Activated CD8-positive, alpha-beta memory T cell treated with anti-CD3 and anti-CD28 coated beads for 48 hours (primary cell): ENCODE measurements at regions not wholly inside any gene's neighbourhood (a gene's known extent, or its start where the extent isn't known, plus 50 kb on each side); places are given as distances from the start of the nearest gene placed in this dataset.
"Not testable (repeated sequence)": the region's sequence is repeated elsewhere in the genome, so short reads cannot be mapped to it uniquely, and the experiment has no call there.

Experiments used
- DNase-seq, 3 experiments: peaks; one replicate each; pipeline ENCODE4 v3.0.0-alpha.2; 2020; ENCODE audit warnings: low read depth in 2 of 3, low spot score in 2 of 3

DNA sequence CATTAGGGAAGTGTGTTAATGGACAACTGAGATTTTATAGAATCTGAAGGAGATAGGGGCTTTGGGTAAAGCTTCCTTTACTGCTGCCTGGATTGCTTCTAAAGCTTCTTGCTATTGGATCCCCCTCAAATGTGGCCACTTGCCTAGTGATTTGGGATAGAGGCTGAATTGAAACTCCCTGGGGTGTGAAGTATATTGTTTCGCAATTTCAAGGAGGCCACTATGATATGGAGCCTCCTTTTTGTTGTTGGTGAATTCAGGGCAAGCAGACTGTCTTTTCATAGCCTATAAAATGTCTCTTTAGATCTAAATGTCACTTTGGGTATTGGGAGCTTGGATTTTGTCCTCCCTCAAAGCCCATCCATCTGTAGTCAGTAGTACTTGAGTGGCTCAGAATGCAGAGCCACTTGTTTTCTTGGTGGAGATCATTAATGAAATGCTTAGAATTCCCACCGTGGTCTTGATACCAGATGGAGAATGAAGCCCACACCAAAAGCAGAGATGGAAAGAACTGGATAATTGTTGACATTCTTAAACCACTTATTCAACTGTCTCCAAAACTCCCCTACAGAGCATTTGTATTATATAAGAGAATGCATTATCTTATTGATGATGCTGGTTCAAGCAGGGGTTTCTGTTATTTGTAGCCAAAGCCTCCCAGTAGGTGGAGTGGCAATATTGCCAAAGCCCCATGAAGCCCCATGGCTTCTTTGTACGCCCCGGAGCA is 144.3 kb upstream of the KCNE2 start:
- DNase-seq = no peak

DNA sequence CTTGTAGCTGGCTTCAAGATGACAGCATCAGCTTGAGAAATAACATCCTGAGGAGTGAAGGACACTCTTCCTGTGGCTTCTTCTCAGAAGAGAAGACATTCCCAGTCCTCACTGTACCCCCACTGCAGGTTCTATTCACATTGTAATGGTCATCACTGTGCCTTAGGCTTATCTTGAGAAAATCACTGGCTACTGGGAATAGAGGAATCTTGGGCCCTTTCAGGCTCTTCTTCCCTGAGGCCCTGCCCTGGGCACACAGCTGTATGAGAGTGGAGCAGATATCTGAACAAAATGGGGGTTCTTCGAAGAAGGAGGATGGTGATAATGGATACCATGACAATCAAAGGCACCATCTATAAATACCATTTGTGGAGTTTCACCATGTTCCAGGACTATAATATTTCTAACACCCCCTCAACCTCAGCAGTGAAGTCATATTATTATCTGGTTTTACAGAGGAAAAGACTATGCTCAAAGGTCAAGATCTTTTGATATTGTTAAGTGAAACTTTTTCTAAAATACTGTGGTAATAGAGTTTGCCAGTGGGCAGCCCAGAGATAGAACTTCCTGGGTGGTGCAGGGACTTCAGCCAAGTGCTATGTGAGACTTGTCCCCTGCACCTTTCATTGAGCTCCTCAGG is 143.1 kb upstream of the KCNE2 start:
- no peak for DNase-seq

DNA sequence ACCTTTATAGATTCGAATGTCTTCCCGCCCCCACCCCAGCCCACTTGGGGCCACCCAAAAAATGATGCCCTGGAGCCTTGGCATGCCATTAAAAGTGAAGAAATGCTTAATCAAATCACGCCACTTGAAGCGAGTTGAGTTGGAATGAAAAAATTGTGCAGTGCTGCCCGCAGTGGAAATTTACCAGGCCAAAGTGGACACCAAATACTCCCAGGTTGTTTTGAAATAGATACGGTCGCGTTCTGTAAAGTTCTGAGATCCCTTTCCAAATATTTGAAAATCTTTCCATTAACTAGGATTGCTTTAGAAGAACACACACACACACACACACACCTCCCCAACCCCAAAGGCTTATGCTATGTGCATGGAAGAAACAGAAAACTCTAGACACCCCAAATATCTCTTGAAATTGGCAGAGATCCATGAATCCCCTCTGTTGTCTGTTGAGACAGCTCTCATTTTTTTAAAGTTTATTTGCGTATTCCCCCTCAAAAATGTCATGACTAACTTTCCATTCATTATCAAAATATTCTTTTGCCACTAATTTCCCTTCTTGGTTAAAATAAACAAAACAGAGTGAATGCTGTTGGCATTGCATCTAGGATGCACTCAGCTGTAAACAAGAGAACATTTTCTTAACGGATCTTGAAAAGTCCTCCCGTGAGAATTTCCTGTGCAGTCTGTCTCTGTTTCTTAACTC is 142.3 kb upstream of the KCNE2 start:
- no peak for DNase-seq

DNA sequence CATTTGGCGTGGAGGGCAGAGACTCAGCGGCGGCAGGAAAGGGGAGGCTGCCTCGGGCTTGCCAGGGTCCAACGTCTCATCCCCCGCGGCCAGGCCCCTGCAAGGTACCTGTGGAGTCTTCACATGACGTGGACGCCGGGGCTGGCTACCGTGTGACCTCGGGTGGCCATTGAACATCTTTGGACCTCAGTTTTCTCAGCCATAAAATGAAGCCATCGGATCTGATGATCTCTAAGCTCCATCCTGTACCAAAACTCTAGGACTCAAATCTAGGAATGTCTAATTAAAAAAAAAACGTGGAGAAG is 141.8 kb upstream of the KCNE2 start:
- DNase-seq = no peak

DNA sequence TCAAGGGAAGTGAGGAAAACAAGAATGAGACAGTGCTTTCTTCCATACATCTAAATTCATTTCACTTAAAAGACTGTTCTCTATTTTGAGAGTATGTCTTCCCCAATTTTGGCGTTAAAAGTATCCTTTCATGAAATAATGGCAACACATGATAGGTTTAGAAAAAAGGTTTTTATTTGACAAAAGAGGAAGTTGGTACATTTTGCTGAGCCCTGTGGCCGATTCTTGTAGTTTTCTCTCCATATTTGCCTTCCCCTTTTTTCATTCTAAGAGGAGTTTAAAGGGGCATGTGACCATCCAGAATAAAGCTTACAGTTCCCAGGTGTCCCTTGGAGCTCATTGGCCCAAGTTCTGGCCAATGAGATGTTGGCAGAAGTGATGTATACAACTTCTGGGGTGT is 140.4 kb upstream of the KCNE2 start:
- no peak for DNase-seq

DNA sequence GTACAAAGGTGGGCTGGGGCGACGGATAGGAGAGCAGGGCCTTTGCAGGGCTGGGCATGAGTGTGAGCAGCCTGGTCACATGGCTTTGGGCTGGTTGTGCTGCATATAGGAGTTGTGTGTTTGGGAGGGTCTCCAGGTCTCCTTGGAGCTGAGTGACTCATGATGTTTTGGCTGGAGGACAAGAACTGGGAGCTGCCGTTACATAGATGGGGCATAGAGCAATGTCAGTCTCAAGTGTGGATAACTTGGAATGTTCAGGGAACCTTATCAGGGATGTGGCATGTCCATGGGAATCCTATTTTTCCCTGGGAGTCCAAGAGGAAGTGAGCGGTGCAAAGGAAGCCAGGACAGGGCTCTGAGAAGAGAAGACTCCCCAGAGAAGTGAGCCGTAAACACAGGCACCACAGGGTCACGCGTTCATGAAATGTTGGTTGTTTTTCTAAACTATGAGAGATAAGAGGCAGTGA is 136.4 kb upstream of the KCNE2 start:
- no peak for DNase-seq

DNA sequence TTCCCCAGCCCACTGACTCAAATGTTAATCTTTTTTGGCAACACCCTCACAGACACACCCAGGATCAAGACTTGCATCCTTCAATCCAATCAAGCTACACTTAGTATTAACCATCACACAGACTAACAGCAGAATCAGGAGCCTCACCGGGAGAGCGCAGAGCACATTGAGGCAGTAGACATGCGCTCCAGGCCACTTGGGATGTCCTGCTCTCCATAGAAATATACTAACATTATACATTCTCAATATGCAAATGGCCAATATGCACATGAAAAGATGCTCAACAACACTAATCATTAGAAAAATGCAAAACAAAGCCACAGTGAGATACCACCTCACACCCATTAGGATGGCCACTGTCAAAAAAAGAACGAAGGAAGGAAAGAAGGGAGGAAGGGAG is 135.0 kb upstream of the KCNE2 start:
- DNase-seq = no peak

DNA sequence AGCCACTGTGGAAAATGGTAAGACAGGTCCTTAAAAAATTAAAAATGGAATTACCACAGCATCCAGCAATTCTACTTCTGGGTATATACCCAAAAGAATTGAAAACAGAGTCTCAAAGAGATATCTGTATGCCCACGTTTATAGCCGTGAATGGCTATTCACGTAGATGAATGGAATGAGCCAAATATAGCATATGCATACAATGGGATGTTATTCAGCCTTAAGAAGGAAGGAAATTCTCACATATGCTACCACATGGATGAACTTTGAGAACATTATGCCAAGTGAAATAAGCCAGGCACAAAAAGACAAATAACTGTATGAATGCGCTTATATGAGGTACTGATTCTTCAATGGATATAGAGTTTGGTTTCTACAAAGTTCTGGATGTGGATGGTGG is 134.5 kb upstream of the KCNE2 start:
- DNase-seq = no peak

DNA sequence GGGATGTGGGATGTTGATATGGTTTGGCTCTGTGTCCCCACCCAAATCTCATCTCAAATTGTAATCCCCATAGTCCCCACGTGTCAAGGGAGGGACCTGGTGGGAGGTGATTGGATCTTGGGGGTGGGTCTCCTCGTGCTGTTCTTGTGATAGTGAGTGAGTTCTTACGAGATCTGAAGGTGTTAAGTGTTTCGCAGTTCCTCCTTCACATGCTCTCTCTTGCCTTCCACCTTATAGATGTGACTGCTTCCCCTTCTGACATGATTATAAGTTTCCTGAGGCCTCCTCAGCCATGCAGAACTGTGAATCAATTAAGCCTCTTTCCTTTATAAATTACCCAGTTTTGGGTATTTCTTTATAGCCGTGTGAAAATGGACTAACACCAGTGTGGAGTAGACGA is 130.1 kb upstream of the KCNE2 start:
- DNase-seq = not testable (repeated sequence)

DNA sequence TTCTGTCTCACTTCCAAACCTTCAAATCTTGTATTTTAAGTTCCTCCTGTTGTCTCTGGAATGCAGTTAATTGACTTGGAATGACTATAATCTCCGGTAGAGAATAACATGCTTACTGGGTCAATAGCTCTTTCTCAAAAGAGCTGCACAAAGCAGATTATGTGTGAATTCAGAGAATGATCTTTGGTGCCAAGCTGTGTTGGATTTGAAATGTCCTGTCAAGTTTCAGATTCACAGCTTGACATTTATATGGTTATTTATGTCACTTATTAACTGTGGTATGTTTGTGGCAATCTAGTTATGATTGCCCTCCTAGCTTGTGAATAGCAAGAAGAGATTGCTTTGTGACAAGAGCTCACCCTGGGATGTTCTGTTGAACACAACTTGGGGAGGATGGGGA is 128.3 kb upstream of the KCNE2 start:
- no peak for DNase-seq

DNA sequence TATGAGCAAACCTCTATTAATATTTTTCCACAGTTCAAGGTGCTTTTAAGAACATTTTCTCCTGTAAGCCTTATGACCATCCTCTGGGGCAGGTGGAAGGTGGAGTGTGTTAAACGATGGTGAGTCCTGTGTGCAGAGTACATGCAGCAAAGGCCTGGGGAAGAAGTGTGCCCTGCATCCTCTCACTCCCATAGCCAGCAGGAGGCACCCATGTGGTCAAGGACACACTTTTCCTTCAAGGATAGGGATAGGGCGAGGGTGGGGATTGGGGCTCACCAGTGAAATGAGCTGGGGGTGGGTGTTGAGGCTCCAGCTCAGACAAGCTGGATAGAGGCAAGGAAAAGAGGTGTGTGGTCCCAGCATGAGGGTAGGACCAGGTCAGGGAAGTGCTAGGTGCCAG is 120.8 kb upstream of the KCNE2 start:
- no peak for DNase-seq

DNA sequence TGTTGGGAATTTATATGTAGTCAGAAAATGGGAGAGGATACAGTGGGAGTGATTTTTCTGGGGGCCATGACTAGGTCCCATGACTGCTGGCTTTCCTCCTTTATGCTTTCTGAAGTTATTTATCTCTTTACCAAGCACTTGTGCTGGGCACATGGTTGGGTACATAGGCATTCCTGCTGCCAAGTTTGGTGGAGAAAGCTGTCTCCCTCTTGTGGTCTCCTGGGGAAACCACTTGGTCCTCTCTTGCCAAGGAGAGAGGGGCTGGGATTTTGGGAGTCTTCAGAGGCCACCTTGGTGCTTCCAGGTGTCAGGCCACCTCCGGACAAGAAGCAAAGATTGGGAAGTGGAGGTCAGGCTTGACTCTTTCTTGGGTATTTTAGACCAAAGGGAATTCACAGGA is 120.2 kb upstream of the KCNE2 start:
- no peak for DNase-seq

DNA sequence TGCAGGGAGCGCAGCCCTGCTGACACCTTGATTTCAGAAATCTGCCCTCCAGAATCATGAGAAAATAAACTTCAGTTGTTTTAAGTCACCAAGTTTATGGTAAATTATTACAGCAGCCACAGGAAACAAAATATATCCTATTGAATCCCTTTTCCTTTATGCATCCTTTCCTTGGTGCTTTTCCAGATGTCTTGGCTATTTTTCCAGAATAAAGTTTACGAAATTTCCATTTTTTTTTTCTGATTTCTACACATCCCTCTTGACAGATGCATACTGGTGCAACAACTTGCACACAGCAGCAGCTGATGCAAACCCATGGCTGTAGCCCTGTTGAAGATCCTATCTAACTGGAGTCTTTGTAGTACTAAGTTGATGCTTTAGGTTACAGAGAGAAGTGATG is 111.1 kb upstream of the KCNE2 start:
- no peak for DNase-seq

DNA sequence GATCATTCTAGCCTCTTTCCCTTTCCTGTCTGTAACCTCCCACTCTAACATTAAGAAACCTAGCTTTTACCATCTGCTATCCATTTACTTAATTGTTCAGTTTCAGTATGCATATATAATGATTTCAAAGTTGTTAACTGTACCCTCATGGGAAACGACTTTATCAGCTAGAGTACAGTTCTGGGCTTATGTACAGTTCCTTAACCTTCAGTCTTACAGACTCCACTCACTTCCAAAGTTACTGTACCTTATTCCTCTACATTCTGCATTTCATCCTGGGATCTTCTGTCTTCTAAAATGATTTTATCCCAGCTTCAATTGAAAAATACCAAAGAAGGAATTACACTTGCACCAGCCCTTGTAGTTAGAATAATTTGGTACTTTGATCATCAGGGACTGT is 108.7 kb upstream of the KCNE2 start:
- DNase-seq = no peak

DNA sequence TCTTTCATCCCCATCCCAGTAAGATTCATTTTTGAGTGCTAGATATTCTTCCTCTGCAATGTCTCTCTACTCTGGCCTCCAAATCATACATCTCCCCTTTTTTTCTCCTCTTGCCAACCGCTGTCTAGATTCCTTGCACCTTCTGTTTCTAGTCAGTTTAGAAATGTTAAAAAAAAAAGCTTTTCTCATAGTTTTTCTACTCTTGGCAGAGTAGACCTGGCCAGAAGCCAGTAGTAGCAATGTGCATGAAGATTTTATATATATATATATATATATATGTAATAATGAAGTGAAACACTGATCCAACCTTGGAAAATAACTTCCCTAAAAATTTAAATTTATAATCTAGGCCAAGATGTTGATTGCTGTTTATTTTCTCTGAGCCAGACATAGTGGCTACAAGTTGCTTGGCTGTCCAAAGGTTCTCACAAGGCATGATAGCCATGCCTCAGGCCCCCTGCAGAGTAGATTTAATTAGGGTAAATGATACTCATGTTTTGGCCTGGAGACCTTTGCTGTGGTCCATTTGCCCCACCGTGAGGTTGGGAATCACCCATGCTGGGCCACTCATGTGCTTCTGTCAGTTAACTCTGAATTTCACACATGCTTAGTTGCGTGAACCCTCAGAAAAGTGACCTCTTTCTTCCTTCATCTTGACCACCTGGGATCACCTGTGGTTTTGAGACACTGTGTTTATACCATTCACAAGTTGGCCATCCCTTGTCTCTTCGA is 103.4 kb upstream of the KCNE2 start:
- DNase-seq = no peak

DNA sequence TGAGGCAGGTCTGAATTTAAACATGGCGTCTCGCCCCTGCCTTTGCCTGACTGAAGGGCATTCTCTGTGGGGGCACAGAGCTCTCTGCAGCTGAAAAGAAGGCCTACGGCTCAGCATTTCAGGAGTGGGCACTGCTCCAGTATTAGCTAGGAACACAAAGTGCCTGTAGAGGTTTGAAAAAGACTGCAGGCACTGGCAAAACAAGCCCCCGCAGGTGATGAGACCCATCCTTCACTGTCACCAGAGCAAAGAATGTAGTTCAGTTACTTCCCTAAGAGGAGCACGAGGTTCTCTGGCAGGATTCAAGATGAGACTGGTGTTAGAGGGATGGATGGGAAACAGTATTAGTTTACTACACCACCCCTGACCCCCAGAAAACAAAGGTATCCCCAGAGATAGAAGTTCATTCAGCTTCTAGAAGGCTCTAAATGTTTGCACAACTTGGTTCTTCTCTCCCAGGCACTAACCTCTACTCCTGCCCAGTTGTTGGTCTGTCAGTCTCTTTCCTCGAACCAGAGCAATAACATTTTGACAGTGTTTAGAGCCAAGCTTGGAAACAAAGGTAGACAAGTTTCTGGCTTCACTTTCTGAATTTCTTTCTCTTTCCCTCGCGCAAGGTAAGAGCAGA is 101.9 kb upstream of the KCNE2 start:
- DNase-seq = no peak

DNA sequence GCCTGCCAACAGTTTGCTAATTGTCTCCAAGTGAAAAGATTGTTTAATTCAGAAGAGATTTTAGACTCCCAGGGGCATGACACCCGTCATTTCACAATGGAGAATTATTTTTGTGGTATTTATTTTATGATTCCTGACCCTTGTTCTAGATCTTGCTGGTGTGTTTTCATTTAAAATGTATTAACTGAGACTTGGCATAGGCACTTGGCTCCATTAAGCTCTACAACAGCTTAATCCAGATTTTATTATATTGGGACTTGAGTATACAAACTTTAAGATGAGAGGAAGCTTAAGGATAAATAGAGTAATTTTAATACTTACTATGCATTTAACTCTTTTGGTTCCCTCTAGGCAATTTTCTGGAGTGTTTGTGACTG is 101.3 kb upstream of the KCNE2 start:
- DNase-seq = no peak

DNA sequence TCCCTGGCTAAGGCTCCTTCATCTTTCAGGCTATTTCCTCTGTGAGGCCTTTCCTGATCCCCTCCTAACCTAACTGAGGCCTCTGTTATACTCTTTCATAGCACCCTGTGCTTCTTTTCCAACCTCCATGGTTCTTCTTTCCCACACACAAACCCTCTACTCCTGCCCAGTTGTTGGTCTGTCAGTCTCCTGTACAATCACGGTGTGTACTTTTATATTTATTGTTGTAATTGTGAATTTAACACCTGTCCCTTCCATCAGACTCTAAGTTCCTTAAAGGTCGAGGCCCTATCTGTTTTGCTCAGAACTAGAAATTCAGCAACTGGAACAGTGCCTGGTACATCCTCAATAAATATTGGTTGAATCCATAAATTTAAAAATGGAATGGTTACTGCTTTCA is 100.2 kb upstream of the KCNE2 start:
- no peak for DNase-seq

DNA sequence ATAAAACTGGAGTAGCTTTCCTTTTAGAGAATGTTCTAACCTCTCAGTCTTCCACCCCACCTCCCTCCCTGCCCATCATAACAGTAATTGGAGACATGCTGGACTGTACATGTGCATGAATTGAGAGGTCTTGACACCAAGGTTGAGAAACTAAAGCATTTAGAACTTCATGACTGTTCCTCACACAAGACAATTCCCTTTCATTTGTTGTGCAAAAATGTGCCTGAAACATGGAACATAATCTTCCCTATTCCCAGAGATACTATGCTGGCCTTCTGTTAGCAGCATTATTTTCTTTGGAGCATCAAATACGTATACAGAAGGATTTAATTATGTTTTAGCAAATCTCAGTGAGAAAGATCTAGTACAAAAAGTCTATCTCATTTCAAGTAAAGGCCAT is 97.5 kb upstream of the KCNE2 start:
- DNase-seq = no peak

DNA sequence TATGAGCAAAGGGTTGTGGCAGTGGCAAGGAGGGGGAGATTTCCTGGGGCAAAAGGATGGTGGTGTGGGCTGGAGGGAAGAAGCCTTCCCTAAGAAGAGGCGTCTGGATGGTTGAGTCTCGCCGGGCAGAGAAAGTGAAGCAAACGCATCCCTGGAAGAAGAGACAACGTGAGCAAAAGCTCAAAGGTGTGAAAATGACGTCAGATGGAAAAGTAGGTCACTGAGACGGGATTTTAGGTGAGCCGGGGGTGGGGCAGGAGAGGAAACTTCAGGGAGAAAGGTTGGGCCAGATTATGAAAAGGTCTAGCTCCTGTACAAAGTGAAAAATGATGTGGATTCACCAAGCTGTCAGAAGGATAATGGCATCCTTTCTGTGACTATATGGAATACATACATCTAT is 95.3 kb upstream of the KCNE2 start:
- DNase-seq = no peak

DNA sequence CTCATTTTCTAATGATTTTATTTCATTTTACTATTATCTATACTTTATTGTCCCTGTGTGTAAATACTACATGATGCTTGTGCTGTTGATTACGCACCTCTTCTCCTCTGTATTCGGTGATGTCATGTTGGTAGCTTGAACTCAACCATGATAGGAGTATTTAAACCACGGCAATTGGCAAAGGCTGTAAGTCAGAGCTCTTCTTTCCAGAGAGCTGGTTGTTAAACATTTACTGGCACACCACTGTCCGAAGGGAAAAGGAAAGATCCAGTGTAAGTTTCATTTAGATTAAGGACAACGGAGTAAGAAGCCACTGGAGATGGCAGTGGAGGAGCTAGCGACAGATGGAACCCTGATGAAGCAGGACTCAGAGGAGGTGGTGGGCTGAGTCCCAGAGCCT is 93.4 kb upstream of the KCNE2 start:
- no peak for DNase-seq
